Transverse colon (tissue), 4 donors: ENCODE measurements at regions not wholly inside any gene's neighbourhood (a gene's known extent, or its start where the extent isn't known, plus 50 kb on each side); places are given as distances from the start of the nearest gene placed in this dataset.

Experiments used
- CTCF ChIP-seq, 5 experiments: fragments of 200-600 bp in 3 of 5; fragments of 450-650 bp in 2 of 5; sonication (generic) in 3 of 5; IDR thresholded peaks; 1 replicate in 2 of 5; 2 replicates in 3 of 5; pipeline ENCODE4 v1.5.1; 2016 to 2017; ENCODE audit warnings: antibody characterized with exemption in 5 of 5, inconsistent platforms in 3 of 5, mild to moderate bottlenecking in 2 of 5, moderate library complexity in 1 of 5
- EP300 ChIP-seq: sonication (generic); formaldehyde crosslinking; IDR thresholded peaks from one replicate; pipeline ENCODE4 v1.6.1; 2017; ENCODE audit warnings: antibody characterized with exemption, low read depth
- POLR2A ChIP-seq: fragments of 450-650 bp; IDR thresholded peaks from one replicate; pipeline ENCODE4 v1.6.1; 2016; ENCODE audit warnings: antibody characterized with exemption, mild to moderate bottlenecking, moderate library complexity
- POLR2AphosphoS5 ChIP-seq, 3 donors: sonication (generic); formaldehyde crosslinking; IDR thresholded peaks; one replicate each; pipeline ENCODE4 v1.6.1; 2016; ENCODE audit warnings: antibody characterized with exemption in 3 of 3

GRCh38 chr7:49432254-49432653, 341.2 kb upstream of the VWC2 start:
- no peak for TF ChIP-seq POLR2A
- no peak for TF ChIP-seq CTCF (IDR thresholded peaks at IDR 0.05)
- no peak for TF ChIP-seq POLR2AphosphoS5 (IDR thresholded peaks at IDR 0.05)
- TF ChIP-seq EP300 = no peak
